Nephron progenitor cell (in vitro differentiated cells): ENCODE measurements at regions not wholly inside any gene's neighbourhood (a gene's known extent, or its start where the extent isn't known, plus 50 kb on each side); places are given as distances from the start of the nearest gene placed in this dataset.

Experiments used
- DNase-seq: peaks from one replicate; pipeline ENCODE4 v3.0.0; 2021
- H3K27ac Mint-ChIP-seq: 2 replicates; pipeline ENCODE4 v1.8.0; 2021; ENCODE audit warnings: mild to moderate bottlenecking, moderate library complexity, mixed read lengths
- H3K27me3 Mint-ChIP-seq: 2 replicates; pipeline ENCODE4 v1.8.0; 2021; ENCODE audit warnings: mild to moderate bottlenecking, low read depth, mixed read lengths; ENCODE audit not compliant: poor library complexity
- H3K36me3 Mint-ChIP-seq: 2 replicates; pipeline ENCODE4 v1.8.0; 2021; ENCODE audit warnings: low read depth, mixed read lengths
- H3K4me1 Mint-ChIP-seq: 2 replicates; pipeline ENCODE4 v1.8.0; 2021; ENCODE audit warnings: mixed read lengths
- H3K4me3 Mint-ChIP-seq: 2 replicates; pipeline ENCODE4 v1.8.0; 2021; ENCODE audit warnings: mild to moderate bottlenecking, moderate library complexity, mixed read lengths
- H3K9me3 Mint-ChIP-seq: 2 replicates; pipeline ENCODE4 v1.8.0; 2021; ENCODE audit warnings: mild to moderate bottlenecking, moderate library complexity, mixed read lengths
- TF ChIP-seq, protein P1 (sequence below): fragments of 200-600 bp; sonication (generic); IDR thresholded peaks from 2 replicates; pipeline ENCODE4 v1.5.0; 2021; ENCODE audit warnings: antibody characterized with exemption

DNA sequence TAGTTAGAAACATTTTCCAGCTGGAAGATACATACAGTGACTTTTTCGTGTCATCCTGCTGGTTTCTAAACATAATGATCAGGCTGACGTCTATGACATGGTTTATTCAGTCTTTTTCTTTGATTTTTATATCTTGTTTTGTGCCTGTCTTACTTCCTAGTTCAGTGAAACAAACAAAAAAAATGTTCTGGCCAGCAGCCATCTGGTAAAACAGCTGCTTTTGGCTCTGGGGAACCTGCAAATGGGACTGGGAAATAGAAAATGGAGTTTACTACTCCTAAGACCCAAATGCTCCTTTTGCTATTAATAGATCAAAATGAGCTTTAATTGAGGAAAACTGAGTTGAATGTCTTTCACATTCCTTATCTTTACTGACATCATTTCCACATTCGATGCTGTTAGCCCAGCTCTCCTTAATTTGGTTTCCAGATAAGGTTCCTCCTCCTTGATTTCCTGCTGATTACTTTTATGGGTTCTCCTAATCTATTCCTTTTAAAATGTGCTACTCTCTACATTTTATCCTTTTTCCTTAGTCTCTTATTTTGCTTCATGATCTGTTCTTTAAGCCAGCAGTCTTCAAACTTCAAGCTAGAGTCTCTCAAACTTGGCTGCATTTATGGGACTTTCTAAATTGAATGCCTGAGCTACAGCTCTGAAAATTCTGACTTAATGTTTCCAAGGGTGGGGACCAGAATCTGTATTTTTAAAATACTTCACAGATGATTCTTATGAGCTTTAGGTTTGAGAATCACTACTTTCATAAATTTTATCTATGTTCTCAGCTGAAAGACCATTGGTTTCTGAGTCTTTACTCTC lies 499.5 kb downstream of the ANKRD50 start:
- Mint-ChIP-seq H3K9me3 (no peaks in the 10 kb centered on the region), H3K36me3 (no peaks in the 10 kb centered on the region), H3K4me3 (no peak overlapping the region), H3K4me1 (peaks cover 6% of the 10 kb centered on the region), H3K27ac (no peak overlapping the region), H3K27me3 (no peaks in the 10 kb centered on the region)
- TF ChIP-seq, protein P1, sequence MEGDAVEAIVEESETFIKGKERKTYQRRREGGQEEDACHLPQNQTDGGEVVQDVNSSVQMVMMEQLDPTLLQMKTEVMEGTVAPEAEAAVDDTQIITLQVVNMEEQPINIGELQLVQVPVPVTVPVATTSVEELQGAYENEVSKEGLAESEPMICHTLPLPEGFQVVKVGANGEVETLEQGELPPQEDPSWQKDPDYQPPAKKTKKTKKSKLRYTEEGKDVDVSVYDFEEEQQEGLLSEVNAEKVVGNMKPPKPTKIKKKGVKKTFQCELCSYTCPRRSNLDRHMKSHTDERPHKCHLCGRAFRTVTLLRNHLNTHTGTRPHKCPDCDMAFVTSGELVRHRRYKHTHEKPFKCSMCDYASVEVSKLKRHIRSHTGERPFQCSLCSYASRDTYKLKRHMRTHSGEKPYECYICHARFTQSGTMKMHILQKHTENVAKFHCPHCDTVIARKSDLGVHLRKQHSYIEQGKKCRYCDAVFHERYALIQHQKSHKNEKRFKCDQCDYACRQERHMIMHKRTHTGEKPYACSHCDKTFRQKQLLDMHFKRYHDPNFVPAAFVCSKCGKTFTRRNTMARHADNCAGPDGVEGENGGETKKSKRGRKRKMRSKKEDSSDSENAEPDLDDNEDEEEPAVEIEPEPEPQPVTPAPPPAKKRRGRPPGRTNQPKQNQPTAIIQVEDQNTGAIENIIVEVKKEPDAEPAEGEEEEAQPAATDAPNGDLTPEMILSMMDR, result no peak
- no peak for DNase-seq

DNA sequence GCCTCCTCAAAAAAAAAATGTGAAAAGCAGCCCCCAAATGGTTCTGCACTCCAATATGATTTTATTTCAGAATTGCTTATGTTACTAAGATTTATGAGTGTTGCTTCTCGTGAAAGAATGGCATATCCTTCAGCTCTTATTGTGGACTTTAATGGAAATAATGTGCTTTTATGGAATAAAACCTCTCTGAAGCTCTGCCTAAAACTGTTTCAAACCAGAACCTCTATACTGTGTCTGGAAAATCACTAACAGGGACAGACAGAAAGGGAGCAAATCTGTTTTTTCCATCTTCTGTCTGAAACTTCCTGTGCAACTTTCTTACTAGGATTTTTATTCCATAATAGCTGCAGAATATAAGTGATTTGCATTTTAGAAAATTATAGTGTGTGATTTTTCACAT lies 493.1 kb downstream of the ANKRD50 start:
- Mint-ChIP-seq H3K4me1 (no peaks in the 10 kb centered on the region), H3K9me3 (peaks cover 4% of the 10 kb centered on the region), H3K4me3 (no peak overlapping the region), H3K36me3 (no peaks in the 10 kb centered on the region), H3K27me3 (no peaks in the 10 kb centered on the region), H3K27ac (no peak overlapping the region)
- DNase-seq, result no peak
- TF ChIP-seq, protein P1, result no peak

DNA sequence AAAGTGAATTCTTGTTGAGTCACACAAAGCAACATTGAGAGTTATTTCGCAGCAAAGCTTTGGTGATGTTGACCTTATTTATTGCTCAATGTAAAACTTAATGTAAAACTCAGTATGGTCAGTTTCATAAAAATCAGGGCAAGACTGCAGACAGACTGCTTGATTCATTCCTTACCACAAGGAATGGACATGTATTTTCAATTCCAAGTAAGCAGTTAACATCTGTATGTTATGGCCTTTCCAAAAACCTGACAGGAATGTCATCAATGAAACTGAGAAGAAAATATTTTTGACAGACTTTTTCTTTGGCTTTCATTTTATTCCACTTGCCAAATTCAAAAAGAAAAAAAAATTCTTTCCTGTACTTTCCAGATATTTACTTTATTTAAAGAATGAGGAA lies 488.3 kb downstream of the ANKRD50 start:
- no peaks in the 10 kb centered on the region for H3K27me3 Mint-ChIP-seq
- H3K9me3 Mint-ChIP-seq, result peaks cover 14% of the 10 kb centered on the region

DNA sequence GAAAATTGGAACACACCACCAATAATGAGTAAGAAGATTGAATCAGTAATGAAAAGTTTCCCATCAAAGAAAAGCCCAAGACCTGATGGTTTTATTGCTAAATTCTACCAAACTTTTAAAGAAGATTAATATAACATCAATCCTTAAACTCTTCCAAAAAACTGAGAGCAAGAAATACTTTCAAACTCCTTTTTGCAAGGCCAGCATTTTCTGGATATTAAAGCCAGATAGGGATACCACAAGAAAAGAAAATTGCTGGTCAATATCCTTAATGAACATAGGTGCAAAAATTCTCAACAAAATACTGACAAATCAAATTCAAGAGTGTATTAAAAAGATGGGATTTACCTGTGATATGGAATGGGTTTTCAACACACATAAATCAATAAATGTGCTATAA lies 484.6 kb downstream of the ANKRD50 start:
- DNase-seq, result no peak
- Mint-ChIP-seq H3K27me3 (no peaks in the 10 kb centered on the region), H3K9me3 (peaks cover 15% of the 10 kb centered on the region), H3K27ac (no peak overlapping the region), H3K4me1 (no peaks in the 10 kb centered on the region), H3K36me3 (no peaks in the 10 kb centered on the region), H3K4me3 (no peak overlapping the region)
- TF ChIP-seq, protein P1, result no peak

More for the DNA sequence above, 488.3 kb downstream of the ANKRD50 start:
- no peak overlapping the region for H3K4me3 Mint-ChIP-seq
- H3K27ac Mint-ChIP-seq, result no peak overlapping the region
- no peak for DNase-seq
- no peaks in the 10 kb centered on the region for H3K4me1 Mint-ChIP-seq
- no peaks in the 10 kb centered on the region for H3K36me3 Mint-ChIP-seq
- TF ChIP-seq, protein P1, result no peak

DNA sequence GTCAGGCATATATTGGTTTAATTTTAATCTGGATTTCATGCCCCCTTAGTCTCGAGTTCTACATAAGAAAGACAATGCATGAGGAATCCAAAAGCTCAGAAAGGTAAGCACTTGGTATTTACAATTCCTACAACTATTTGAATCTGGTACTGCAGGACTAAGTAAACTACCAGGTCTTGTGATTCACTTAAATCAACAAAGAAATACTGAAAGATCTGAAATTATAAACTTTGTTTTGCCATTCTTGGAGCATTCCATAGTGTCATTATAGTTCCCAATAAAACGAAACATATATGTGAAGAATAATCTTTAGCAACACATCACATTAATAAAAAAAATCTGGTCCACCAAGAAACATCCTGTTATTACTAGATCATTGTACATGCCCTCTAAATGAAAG lies 482.3 kb downstream of the ANKRD50 start:
- H3K9me3 Mint-ChIP-seq, result peaks cover 15% of the 10 kb centered on the region
- H3K36me3 Mint-ChIP-seq, result no peaks in the 10 kb centered on the region
- no peak for DNase-seq
- H3K4me1 Mint-ChIP-seq, result no peaks in the 10 kb centered on the region
- TF ChIP-seq, protein P1, result no peak
- no peak overlapping the region for H3K4me3 Mint-ChIP-seq
- H3K27ac Mint-ChIP-seq, result no peak overlapping the region
- no peaks in the 10 kb centered on the region for H3K27me3 Mint-ChIP-seq

DNA sequence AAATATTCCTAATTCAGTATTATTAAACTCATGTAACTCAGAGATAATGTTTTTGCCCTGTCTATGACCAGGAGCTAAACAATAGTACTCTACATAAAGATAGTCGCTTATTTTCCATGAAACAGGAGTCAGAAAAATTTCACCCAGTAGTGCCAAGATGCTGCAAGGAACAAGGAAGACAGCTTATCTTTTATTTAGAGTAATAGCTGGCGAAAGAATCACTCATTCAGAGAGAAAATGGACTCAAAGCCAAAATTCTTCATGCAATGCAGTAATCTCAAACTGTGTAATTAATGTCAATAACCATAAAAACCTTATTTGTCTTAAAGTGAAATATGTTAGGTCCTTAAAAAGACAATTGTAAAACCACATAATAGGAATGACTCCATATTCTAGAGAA lies 477.8 kb downstream of the ANKRD50 start:
- H3K4me1 Mint-ChIP-seq, result peaks cover 12% of the 10 kb centered on the region
- no peak overlapping the region for H3K4me3 Mint-ChIP-seq
- peaks cover 19% of the 10 kb centered on the region for H3K9me3 Mint-ChIP-seq
- DNase-seq, result no peak
- TF ChIP-seq, protein P1, result no peak
- peaks cover 4% of the 10 kb centered on the region for H3K36me3 Mint-ChIP-seq
- no peak overlapping the region for H3K27ac Mint-ChIP-seq
- H3K27me3 Mint-ChIP-seq, result no peaks in the 10 kb centered on the region
